H9 (cell line): ENCODE measurements at regions not wholly inside any gene's neighbourhood (a gene's known extent, or its start where the extent isn't known, plus 50 kb on each side); places are given as distances from the start of the nearest gene placed in this dataset.

Source experiments
- DNase-seq: peaks from one replicate; pipeline ENCODE4 v3.0.0-alpha.2; 2017
- H2AFZ ChIP-seq: one replicate; pipeline ENCODE4 v1.6.1; 2013; ENCODE audit warnings: mild to moderate bottlenecking, low read length, control low read depth, moderate library complexity
- H2AK5ac ChIP-seq: 2 replicates; pipeline ENCODE4 v1.6.1; 2013; ENCODE audit warnings: low read length, control low read depth, mixed read lengths; ENCODE audit not compliant: insufficient read length
- H2BK120ac ChIP-seq: one replicate; pipeline ENCODE4 v1.6.1; 2013; ENCODE audit warnings: low read depth, mild to moderate bottlenecking, low read length, control low read depth, inconsistent platforms; ENCODE audit not compliant: poor library complexity, severe bottlenecking
- H2BK12ac ChIP-seq: 2 replicates; pipeline ENCODE4 v1.6.1; 2013; ENCODE audit warnings: low read length, control low read depth, mixed read lengths, low read depth; ENCODE audit not compliant: insufficient read length
- H2BK15ac ChIP-seq: 2 replicates; pipeline ENCODE4 v1.6.1; 2013; ENCODE audit warnings: low read depth, low read length, control low read depth
- H2BK20ac ChIP-seq: one replicate; pipeline ENCODE4 v1.6.1; 2013; ENCODE audit warnings: low read depth, mild to moderate bottlenecking, low read length, control low read depth, inconsistent platforms; ENCODE audit not compliant: poor library complexity, severe bottlenecking
- H2BK5ac ChIP-seq: 2 replicates; pipeline ENCODE4 v1.6.1; 2013; ENCODE audit warnings: low read length, control low read depth, mixed read lengths; ENCODE audit not compliant: insufficient read length
- H3K14ac ChIP-seq: 2 replicates; pipeline ENCODE4 v1.6.1; 2013; ENCODE audit warnings: low read length, control low read depth; ENCODE audit not compliant: insufficient read depth
- H3K18ac ChIP-seq: 2 replicates; pipeline ENCODE4 v1.6.1; 2013; ENCODE audit warnings: low read depth, mild to moderate bottlenecking, mixed read lengths, low read length, control low read depth; ENCODE audit not compliant: insufficient read length
- H3K23ac ChIP-seq: 2 replicates; pipeline ENCODE4 v1.6.1; 2013; ENCODE audit warnings: low read length, control low read depth, mixed read lengths, low read depth; ENCODE audit not compliant: insufficient read length
- H3K23me2 ChIP-seq: 2 replicates; pipeline ENCODE4 v1.6.1; 2013; ENCODE audit warnings: low read depth, mild to moderate bottlenecking, mixed read lengths, low read length, control low read depth; ENCODE audit not compliant: insufficient read length, poor library complexity, severe bottlenecking
- H3K27ac ChIP-seq: 2 replicates; pipeline ENCODE4 v1.5.1; 2013; ENCODE audit warnings: low read length, control low read depth, mixed read lengths, low read depth; ENCODE audit not compliant: insufficient read length
- H3K27me3 ChIP-seq: 2 replicates; pipeline ENCODE4 v1.6.1; 2013; ENCODE audit warnings: low read length, control low read depth, inconsistent platforms; ENCODE audit not compliant: insufficient read depth
- H3K4ac ChIP-seq: 2 replicates; pipeline ENCODE4 v1.6.1; 2013; ENCODE audit warnings: low read depth, mild to moderate bottlenecking, control low read depth, inconsistent platforms, low read length, moderate library complexity
- H3K4me1 ChIP-seq: 2 replicates; pipeline ENCODE4 v1.6.1; 2013; ENCODE audit warnings: low read length, control low read depth, inconsistent platforms; ENCODE audit not compliant: insufficient read depth
- H3K4me2 ChIP-seq: 2 replicates; pipeline ENCODE4 v1.6.1; 2013; ENCODE audit warnings: low read length, control low read depth, mixed read lengths; ENCODE audit not compliant: insufficient read length, insufficient read depth
- H3K56ac ChIP-seq: 2 replicates; pipeline ENCODE4 v1.6.1; 2013; ENCODE audit warnings: low read depth, mild to moderate bottlenecking, mixed read lengths, low read length, control low read depth; ENCODE audit not compliant: insufficient read length
- H3K79me1 ChIP-seq: 2 replicates; pipeline ENCODE4 v1.6.1; 2013; ENCODE audit warnings: low read depth, mild to moderate bottlenecking, moderate library complexity, low read length, control low read depth, inconsistent platforms; ENCODE audit not compliant: insufficient read depth, poor library complexity, severe bottlenecking
- H3K79me2 ChIP-seq: 2 replicates; pipeline ENCODE4 v1.6.1; 2013; ENCODE audit warnings: low read length, control low read depth, inconsistent platforms; ENCODE audit not compliant: insufficient read depth
- H3K9ac ChIP-seq: 2 replicates; pipeline ENCODE4 v1.6.1; 2013; ENCODE audit warnings: low read length, control low read depth, mixed read lengths; ENCODE audit not compliant: insufficient read length; ENCODE audit errors: extremely low read depth
- H3K9me3 ChIP-seq: one replicate; pipeline ENCODE4 v1.6.1; 2013; ENCODE audit warnings: low read depth, low read length, inconsistent platforms; ENCODE audit not compliant: control insufficient read depth
- H3T11ph ChIP-seq: one replicate; pipeline ENCODE4 v1.6.1; 2013; ENCODE audit warnings: mild to moderate bottlenecking, low read length, control low read depth, inconsistent platforms
- H4K20me1 ChIP-seq: one replicate; pipeline ENCODE4 v1.6.1; 2013; ENCODE audit not compliant: control insufficient read depth, insufficient read length, insufficient read depth
- H4K5ac ChIP-seq: 2 replicates; pipeline ENCODE4 v1.6.1; 2013; ENCODE audit warnings: low read depth, mild to moderate bottlenecking, mixed read lengths, low read length, control low read depth; ENCODE audit not compliant: insufficient read length
- H4K8ac ChIP-seq: replicated peaks from 2 replicates; pipeline ENCODE4 v1.6.1; 2013; ENCODE audit warnings: low read length, control low read depth, mixed read lengths, low read depth; ENCODE audit not compliant: insufficient read length
- H4K91ac ChIP-seq: 2 replicates; pipeline ENCODE4 v1.6.1; 2013; ENCODE audit warnings: low read depth, mild to moderate bottlenecking, moderate library complexity, mixed read lengths, low read length, control low read depth; ENCODE audit not compliant: insufficient read length
- H3K27ac Mint-ChIP-seq, 3 experiments: 2 replicates in 2 of 3; 3 replicates in 1 of 3; pipeline ENCODE4 v1.8.0; 2020 to 2021; ENCODE audit warnings: mixed read lengths in 3 of 3, mild to moderate bottlenecking in 1 of 3, moderate library complexity in 1 of 3
- H3K27me3 Mint-ChIP-seq: 2 replicates; pipeline ENCODE4 v1.8.0; 2021; ENCODE audit warnings: low read depth, mild to moderate bottlenecking, moderate library complexity, mixed read lengths
- H3K36me3 Mint-ChIP-seq, 3 experiments: 2 replicates in 2 of 3; 3 replicates in 1 of 3; pipeline ENCODE4 v1.8.0; 2020 to 2021; ENCODE audit warnings: low read depth in 3 of 3, mixed read lengths in 3 of 3; ENCODE audit not compliant: insufficient read depth in 1 of 3
- H3K4me1 Mint-ChIP-seq, 2 experiments: 2 replicates each; pipeline ENCODE4 v1.8.0; 2020; ENCODE audit warnings: mixed read lengths in 2 of 2
- H3K4me3 Mint-ChIP-seq, 2 experiments: 2 replicates in 1 of 2; 3 replicates in 1 of 2; pipeline ENCODE4 v1.8.0; 2020 to 2021; ENCODE audit warnings: mild to moderate bottlenecking in 2 of 2, mixed read lengths in 2 of 2, moderate library complexity in 1 of 2
- H3K9me3 Mint-ChIP-seq, 2 experiments: 2 replicates in 1 of 2; 3 replicates in 1 of 2; pipeline ENCODE4 v1.8.0; 2020; ENCODE audit warnings: mild to moderate bottlenecking in 2 of 2, mixed read lengths in 2 of 2, moderate library complexity in 1 of 2
- CTCF ChIP-seq: fragments of 200-600 bp; sonication (generic); conservative IDR thresholded peaks from 3 replicates; pipeline ENCODE4 v1.8.0; 2021; ENCODE audit warnings: antibody characterized with exemption, mild to moderate bottlenecking
- WGBS: extraction: QIAGEN DNeasy Blood & Tissue Kit; methylation state at CpG from one replicate; pipeline ENCODE4 v1.1.7; 2013; ENCODE audit warnings: missing lambda C conversion rate, low lambda C conversion rate, mixed read lengths; ENCODE audit not compliant: insufficient read length; ENCODE audit errors: extremely low coverage; 5-methylcytosine and 5-hydroxymethylcytosine counted together

GRCh38 chr5:154630410-154630809 is 124.8 kb upstream of the LARP1 start:
- peaks cover 5% of the 10 kb centered on the region for H3K27me3 Mint-ChIP-seq
- no peak overlapping the region for H4K8ac ChIP-seq
- no peaks in the 10 kb centered on the region for H3K9me3 ChIP-seq
- H3K27ac ChIP-seq: no peak overlapping the region
- H2BK20ac ChIP-seq: no peak overlapping the region
- no peaks in the 10 kb centered on the region for H3K36me3 Mint-ChIP-seq
- no peak overlapping the region for H2AK5ac ChIP-seq
- peaks cover 7 to 10% of the 10 kb centered on the region in 2 experiments; a peak in 3 of 4 replicates for H3K4me1 Mint-ChIP-seq
- no peaks in the 10 kb centered on the region for H3K23me2 ChIP-seq
- no peak overlapping the region for H3K27ac Mint-ChIP-seq
- H3K27me3 ChIP-seq: no peaks in the 10 kb centered on the region
- H3K9ac ChIP-seq: no peak overlapping the region
- no peak overlapping the region for H3T11ph ChIP-seq
- no peak overlapping the region for H2BK15ac ChIP-seq
- no peak overlapping the region for H2BK120ac ChIP-seq
- no CpG with 5 or more reads among the region's 4 CpGs for WGBS
- no peak overlapping the region for H3K4me2 ChIP-seq
- H3K79me1 ChIP-seq: no peaks in the 10 kb centered on the region
- H3K23ac ChIP-seq: no peak overlapping the region
- no peaks in the 10 kb centered on the region for H4K20me1 ChIP-seq
- H2BK12ac ChIP-seq: no peak overlapping the region
- no peak overlapping the region for H3K14ac ChIP-seq
- no peak overlapping the region for H2AFZ ChIP-seq
- no peaks in the 10 kb centered on the region for H3K79me2 ChIP-seq
- no peak overlapping the region for H2BK5ac ChIP-seq
- H4K5ac ChIP-seq: no peak overlapping the region
- H3K4me1 ChIP-seq: no peaks in the 10 kb centered on the region
- no peak overlapping the region for H3K4me3 Mint-ChIP-seq
- H3K9me3 Mint-ChIP-seq: no peaks in the 10 kb centered on the region; a peak in 1 of 5 replicates
- H3K56ac ChIP-seq: no peak overlapping the region
- no peak overlapping the region for H3K4ac ChIP-seq
- no peak overlapping the region for H4K91ac ChIP-seq
- no peak for DNase-seq
- TF ChIP-seq CTCF: no peak
- H3K18ac ChIP-seq: no peak overlapping the region
